ENCODE measurements at regions not wholly inside any gene's neighbourhood (a gene's known extent, or its start where the extent isn't known, plus 50 kb on each side); places are given as distances from the start of the nearest gene placed in this dataset.

- TF ChIP-seq CTCF (IDR thresholded peaks at IDR 0.05; ENCODE audit: extremely low read depth in 1 of 2, insufficient read depth in 1 of 2, low read depth in 1 of 2, low read length in 2 of 2) (no peak), MAX (IDR thresholded peaks at IDR 0.05; ENCODE audit: insufficient read depth, insufficient read length) (no peak), EZH2 (IDR thresholded peaks at IDR 0.05; ENCODE audit: borderline replicate concordance, low read depth, low read length, severe bottlenecking) (no peak), POLR2AphosphoS5 (IDR thresholded peaks at IDR 0.05; ENCODE audit: insufficient read depth, low read depth, low read length) (no peak)
Measured at GRCh38 chr1:104593413-104594187, 843.9 kb downstream of the AMY1C start.

Data from endothelial cell of umbilical vein (primary cell).